AG04449 (cell line): ENCODE measurements at regions not wholly inside any gene's neighbourhood (a gene's known extent, or its start where the extent isn't known, plus 50 kb on each side); places are given as distances from the start of the nearest gene placed in this dataset.

Source experiments
- CTCF ChIA-PET: fragments of 350-600 bp; formaldehyde crosslinking; extraction: SDS; loops from one replicate; lab custom pipeline; 2021; ENCODE audit warnings: antibody characterized with exemption; lab: Yijun Ruan, JAX
- POLR2A ChIA-PET: fragments of 400-600, 350-600 bp; formaldehyde crosslinking; extraction: SDS; loops from one replicate; lab custom pipeline; 2020; ENCODE audit warnings: antibody characterized with exemption, inconsistent platforms; lab: Yijun Ruan, JAX
- DNase-seq: peaks from one replicate; pipeline ENCODE4 v3.0.0-alpha.2; 2010; ENCODE audit warnings: low read depth, low spot score
- H3K4me3 ChIP-seq: 2 replicates; pipeline ENCODE4 v1.5.1; 2011; ENCODE audit warnings: low read depth, mild to moderate bottlenecking, control low read depth, low read length
- TF ChIP-seq, protein P1 (sequence below): IDR thresholded peaks from one replicate; pipeline ENCODE4 v1.5.1; 2011; ENCODE audit warnings: mild to moderate bottlenecking, moderate library complexity, low read length, control low read depth, inconsistent platforms; ENCODE audit not compliant: insufficient read depth; ENCODE audit errors: missing control alignments

DNA sequence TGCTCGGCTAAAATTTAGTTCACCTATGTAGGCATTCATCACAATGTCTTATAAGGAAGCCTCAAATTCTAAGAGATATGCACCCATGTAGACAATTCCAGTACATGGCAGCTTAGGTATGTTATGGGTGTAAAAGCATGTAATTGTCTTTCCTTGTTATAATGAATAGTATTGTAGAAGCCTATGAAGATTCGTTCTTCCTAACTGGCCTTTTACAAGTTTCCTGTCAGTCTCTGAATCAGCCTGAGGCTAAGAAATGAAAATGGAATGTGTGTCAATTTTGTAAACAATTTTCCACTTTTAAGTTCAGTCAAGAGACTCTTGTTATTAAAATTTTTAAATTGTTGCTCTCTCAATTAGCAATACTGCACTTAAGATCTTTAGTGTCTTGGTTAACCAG is 189.9 kb upstream of the GALNT5 start:
- CTCF ChIA-PET, result no interaction called here

DNA sequence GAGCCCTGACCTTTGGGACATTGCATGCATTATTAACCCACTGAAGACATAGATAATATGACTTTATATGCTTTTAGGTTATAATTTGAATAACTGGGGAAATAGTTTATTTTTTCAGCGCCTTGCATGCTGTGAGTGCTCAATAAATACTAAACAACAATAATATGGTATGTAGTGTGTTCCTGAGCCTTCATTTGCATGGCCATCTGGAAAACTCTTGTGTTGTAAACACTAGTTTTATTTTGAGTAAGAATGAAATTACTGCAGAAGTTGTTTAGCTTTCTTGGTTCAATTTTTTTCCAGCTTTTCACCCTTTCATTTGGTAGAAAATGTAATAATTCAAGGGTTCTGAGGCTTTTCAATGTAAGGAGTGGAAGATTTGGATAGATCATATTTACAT is 189.3 kb upstream of the GALNT5 start:
- H3K4me3 ChIP-seq, result no peak overlapping the region
- ChIA-PET POLR2A (no interaction called here), CTCF (no interaction called here)
- TF ChIP-seq, protein P1, sequence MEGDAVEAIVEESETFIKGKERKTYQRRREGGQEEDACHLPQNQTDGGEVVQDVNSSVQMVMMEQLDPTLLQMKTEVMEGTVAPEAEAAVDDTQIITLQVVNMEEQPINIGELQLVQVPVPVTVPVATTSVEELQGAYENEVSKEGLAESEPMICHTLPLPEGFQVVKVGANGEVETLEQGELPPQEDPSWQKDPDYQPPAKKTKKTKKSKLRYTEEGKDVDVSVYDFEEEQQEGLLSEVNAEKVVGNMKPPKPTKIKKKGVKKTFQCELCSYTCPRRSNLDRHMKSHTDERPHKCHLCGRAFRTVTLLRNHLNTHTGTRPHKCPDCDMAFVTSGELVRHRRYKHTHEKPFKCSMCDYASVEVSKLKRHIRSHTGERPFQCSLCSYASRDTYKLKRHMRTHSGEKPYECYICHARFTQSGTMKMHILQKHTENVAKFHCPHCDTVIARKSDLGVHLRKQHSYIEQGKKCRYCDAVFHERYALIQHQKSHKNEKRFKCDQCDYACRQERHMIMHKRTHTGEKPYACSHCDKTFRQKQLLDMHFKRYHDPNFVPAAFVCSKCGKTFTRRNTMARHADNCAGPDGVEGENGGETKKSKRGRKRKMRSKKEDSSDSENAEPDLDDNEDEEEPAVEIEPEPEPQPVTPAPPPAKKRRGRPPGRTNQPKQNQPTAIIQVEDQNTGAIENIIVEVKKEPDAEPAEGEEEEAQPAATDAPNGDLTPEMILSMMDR, result no peak
- no peak for DNase-seq

More for the DNA sequence above, 189.9 kb upstream of the GALNT5 start:
- H3K4me3 ChIP-seq, result no peak overlapping the region
- TF ChIP-seq, protein P1, result no peak
- DNase-seq, result no peak
- POLR2A ChIA-PET, result no interaction called here

DNA sequence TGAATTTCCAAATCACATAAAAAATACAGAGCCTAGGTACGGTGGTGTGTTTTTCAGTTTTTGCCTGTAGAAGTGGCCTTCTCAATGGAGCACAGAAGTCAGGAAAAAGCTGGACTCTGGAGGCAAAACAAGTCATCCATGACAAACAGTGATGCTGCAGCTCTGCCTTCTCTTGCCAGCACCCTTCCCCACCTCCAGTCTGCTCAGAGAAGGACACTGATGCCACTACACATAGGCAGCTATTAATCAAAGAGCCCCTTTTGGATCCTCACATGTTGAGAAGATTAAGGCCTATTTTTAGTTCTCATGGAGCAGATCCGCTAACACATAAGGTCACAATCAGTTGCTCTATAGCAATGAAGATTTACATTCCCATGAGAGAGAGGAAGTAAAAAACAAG is 181.6 kb upstream of the GALNT5 start:
- DNase-seq, result no peak
- ChIA-PET CTCF (no interaction called here), POLR2A (no interaction called here)
- no peak overlapping the region for H3K4me3 ChIP-seq
- TF ChIP-seq, protein P1, result no peak

DNA sequence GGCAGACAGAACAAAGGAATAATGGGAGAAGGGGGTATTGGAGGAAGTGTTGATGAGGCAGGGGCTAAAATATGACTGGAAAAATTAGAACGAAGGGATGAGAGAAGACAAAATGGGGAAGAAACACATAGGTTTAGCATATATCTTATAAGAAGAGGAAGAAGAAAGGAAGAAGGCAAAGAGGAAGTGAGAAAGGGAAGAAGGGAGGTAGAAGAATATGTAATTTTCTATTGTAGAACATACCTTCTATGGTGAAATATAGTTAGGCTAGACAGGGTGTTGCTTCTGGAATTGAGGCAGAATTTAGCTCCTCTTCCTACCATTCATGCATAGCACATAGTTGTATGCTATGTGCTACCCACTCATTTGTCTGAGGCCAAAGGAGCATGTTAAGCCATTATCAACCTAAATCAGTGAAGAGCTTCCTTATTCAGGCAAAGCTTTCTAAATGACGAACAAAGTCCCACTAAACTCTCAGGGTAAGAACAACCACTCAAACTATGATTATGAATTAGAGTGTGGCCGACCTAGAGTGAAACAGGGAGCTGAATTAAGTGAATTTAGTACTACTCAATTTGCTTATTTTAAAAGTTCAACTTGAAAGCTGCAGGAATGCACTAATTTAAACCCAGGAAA is 180.9 kb upstream of the GALNT5 start:
- CTCF ChIA-PET, result no interaction called here
- TF ChIP-seq, protein P1, result no peak
- H3K4me3 ChIP-seq, result no peak overlapping the region
- DNase-seq, result no peak
- POLR2A ChIA-PET, result no interaction called here

DNA sequence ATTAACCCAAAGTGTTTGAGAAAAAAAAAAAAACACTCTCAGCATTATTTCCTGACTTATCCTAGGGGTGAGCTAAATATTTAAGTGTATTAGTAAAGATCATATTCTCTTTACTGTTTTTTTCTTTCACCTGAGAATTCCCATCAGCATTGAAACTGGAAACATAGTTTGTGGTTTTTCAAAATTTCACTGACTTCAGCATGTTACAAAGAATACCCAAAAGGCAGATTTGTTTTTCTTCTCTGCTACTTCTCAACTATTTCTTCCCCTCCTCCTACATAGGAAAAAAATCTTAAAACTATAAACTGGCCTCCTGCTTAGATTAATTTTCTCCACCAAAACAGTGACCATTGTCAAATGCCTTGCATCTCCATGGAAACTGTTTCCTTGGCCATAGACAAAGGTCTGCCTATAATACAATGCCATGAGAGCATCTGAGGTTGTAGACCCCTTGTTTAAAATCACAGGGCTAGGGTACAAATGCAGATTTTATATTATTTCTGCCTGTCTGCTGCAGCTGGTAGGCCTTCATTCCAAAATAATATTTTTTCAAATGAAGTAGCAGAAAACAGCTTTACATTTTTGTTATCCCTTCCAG is 179.7 kb upstream of the GALNT5 start:
- POLR2A ChIA-PET, result no interaction called here
- no peak for DNase-seq
- H3K4me3 ChIP-seq, result no peak overlapping the region
- CTCF ChIA-PET, result interaction anchor here (0.6 kb wide), 1 partner anchor 21 kb away, joined by 3 read pairs; no protein-coding TSS in a partner anchor
- TF ChIP-seq, protein P1, result no peak

DNA sequence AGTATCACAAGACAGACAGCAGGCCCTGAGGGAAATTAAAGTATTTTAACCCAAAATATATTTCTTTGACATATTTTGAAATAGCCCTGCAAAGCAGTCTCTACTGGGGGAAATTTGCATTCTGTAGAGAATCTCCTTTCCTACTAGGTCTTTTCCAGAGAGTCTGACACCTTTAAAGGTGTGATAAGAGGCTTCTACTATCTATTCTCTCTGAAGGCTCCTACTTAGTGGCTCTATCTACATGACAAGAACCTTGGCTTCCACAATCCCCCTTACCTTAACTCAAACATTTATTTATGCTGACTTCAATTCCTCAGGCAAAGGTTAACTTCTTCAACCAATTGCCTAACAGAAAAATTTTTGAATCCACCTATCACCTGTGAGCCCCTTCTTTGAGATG is 174.6 kb upstream of the GALNT5 start:
- TF ChIP-seq, protein P1, result no peak
- H3K4me3 ChIP-seq, result no peak overlapping the region
- CTCF ChIA-PET, result no interaction called here
- DNase-seq, result no peak
- POLR2A ChIA-PET, result no interaction called here
